Naive thymus-derived CD4-positive, alpha-beta T cell (primary cell): ENCODE measurements at regions not wholly inside any gene's neighbourhood (a gene's known extent, or its start where the extent isn't known, plus 50 kb on each side); places are given as distances from the start of the nearest gene placed in this dataset.

ENCODE experiments used
- ATAC-seq: fragments of 150-1000 bp; cut with Tn5 transposase; 2 replicates; pipeline ENCODE4 v1.10.0; 2021; ENCODE audit warnings: mild to moderate bottlenecking, moderate library complexity
- CTCF ChIA-PET: fragments of 350-600 bp; sonication (Branson Sonifier 250); formaldehyde crosslinking; loops from one replicate; lab custom pipeline; 2021; ENCODE audit warnings: antibody characterized with exemption; lab: Charles Lee
- POLR2A ChIA-PET: fragments of 350-600 bp; sonication (Branson Sonifier 250); formaldehyde crosslinking; loops from one replicate; lab custom pipeline; 2021; ENCODE audit warnings: antibody characterized with exemption, inconsistent platforms; lab: Charles Lee
- DNase-seq, 9 donors: peaks; one replicate each; pipeline versions ENCODE4 v3.0.0 to v3.0.0-alpha.2; 2020 to 2022; ENCODE audit warnings: mixed read lengths in 1 of 9
- H3K27ac ChIP-seq: one replicate; pipeline ENCODE4 v1.7.0; 2013; ENCODE audit warnings: mild to moderate bottlenecking, low read depth, low read length, moderate library complexity
- H3K27me3 ChIP-seq, 2 donors: one replicate each; pipeline ENCODE4 v1.7.0; 2013; ENCODE audit warnings: low read length in 2 of 2, mild to moderate bottlenecking in 2 of 2, moderate library complexity in 2 of 2; ENCODE audit not compliant: control insufficient read depth in 2 of 2, insufficient read depth in 2 of 2
- H3K36me3 ChIP-seq, 3 experiments: 1 replicate in 2 of 3; 2 replicates in 1 of 3; pipeline ENCODE4 v1.7.0; 2013; ENCODE audit warnings: low read length in 3 of 3, mild to moderate bottlenecking in 3 of 3, moderate library complexity in 1 of 3; ENCODE audit not compliant: insufficient read depth in 3 of 3, control insufficient read depth in 2 of 3
- H3K4me1 ChIP-seq, 2 donors: one replicate each; pipeline ENCODE4 v1.7.0; 2013; ENCODE audit warnings: low read length in 2 of 2, mild to moderate bottlenecking in 2 of 2, moderate library complexity in 1 of 2; ENCODE audit not compliant: control insufficient read depth in 2 of 2, insufficient read depth in 2 of 2
- H3K4me3 ChIP-seq: 2 replicates; pipeline ENCODE4 v1.7.0; 2013; ENCODE audit warnings: mild to moderate bottlenecking, low read length
- H3K9me3 ChIP-seq, 3 experiments: 1 replicate in 2 of 3; 2 replicates in 1 of 3; pipeline ENCODE4 v1.7.0; 2013; ENCODE audit warnings: low read length in 3 of 3; ENCODE audit not compliant: control insufficient read depth in 2 of 3
- H3K27ac Mint-ChIP-seq, 9 donors: one replicate each; pipeline ENCODE4 v1.8.0; 2020 to 2022; ENCODE audit warnings: mixed read lengths in 9 of 9, mild to moderate bottlenecking in 8 of 9, moderate library complexity in 5 of 9, inconsistent platforms in 2 of 9
- H3K27me3 Mint-ChIP-seq, 5 donors: one replicate each; pipeline ENCODE4 v1.8.0; 2021 to 2022; ENCODE audit warnings: mixed read lengths in 5 of 5, mild to moderate bottlenecking in 1 of 5
- H3K36me3 Mint-ChIP-seq, 5 donors: one replicate each; pipeline ENCODE4 v1.8.0; 2020 to 2022; ENCODE audit warnings: mixed read lengths in 5 of 5, mild to moderate bottlenecking in 3 of 5, inconsistent platforms in 1 of 5
- H3K4me1 Mint-ChIP-seq, 7 donors: one replicate each; pipeline ENCODE4 v1.8.0; 2020 to 2022; ENCODE audit warnings: mixed read lengths in 7 of 7, mild to moderate bottlenecking in 3 of 7, inconsistent platforms in 1 of 7
- H3K4me3 Mint-ChIP-seq, 10 donors: one replicate each; pipeline ENCODE4 v1.8.0; 2020 to 2022; ENCODE audit warnings: mild to moderate bottlenecking in 10 of 10, mixed read lengths in 10 of 10, moderate library complexity in 6 of 10, inconsistent platforms in 2 of 10
- H3K9me3 Mint-ChIP-seq, 11 donors: one replicate each; pipeline ENCODE4 v1.8.0; 2020 to 2022; ENCODE audit warnings: mixed read lengths in 11 of 11, mild to moderate bottlenecking in 4 of 11, inconsistent platforms in 1 of 11, moderate library complexity in 1 of 11
- intact Hi-C, 2 donors: fragments of 100-400 bp; cut with micrococcal nuclease; formaldehyde crosslinking; loops; one replicate each; pipeline ENCODE4 v1.15.1; 2023

DNA sequence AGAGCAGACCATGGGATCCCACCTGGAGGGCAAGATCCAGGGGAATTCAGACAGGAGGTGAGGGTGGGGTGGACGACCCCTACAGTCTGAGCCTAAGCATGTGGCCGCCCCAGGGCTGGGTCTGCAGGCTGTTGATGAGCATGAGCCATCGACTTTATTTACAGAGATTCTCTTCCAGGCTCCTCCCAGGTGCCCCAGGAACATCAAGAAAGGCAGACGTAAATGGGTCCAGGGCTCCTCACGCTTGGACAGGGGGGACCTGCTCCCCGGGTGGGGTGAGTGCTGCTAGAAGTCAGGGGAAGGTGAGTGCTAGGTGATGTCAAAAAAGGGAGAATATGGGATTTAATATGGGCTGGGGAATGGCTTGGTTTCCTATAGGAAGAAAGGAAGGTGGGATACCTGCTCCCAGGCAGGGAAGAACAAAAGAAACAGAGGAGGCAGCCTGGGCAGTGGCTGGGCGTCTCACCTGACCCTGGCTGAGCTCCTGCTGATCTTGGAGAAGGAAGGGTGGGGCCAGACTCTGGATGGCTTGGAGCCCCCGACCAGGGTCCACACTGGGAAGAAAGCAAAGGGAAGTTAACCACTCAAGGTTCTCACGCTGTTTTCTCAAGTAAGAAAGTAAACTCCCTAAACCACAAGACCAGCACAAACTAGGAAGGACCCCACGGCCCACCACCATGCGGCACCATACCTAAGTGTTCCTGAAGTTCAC lies 162.1 kb upstream of the SHH start:
- intact Hi-C loops, result no loop called here
- Mint-ChIP-seq H3K27me3 (peaks cover 0 to 10% (median 4%) of the 10 kb centered on the region in 5 donors), H3K4me1 (peaks cover 0 to 17% (median 10%) of the 10 kb centered on the region in 7 donors), H3K9me3 (no peaks in the 10 kb centered on the region), H3K27ac (no peak overlapping the region), H3K36me3 (no peaks in the 10 kb centered on the region), H3K4me3 (no peak overlapping the region)
- Histone ChIP-seq H3K36me3 (no peaks in the 10 kb centered on the region), H3K9me3 (no peaks in the 10 kb centered on the region), H3K4me1 (no peaks in the 10 kb centered on the region), H3K4me3 (no peak overlapping the region), H3K27ac (no peak overlapping the region), H3K27me3 (no peaks in the 10 kb centered on the region)
- no peak for ATAC-seq
- CTCF ChIA-PET, result no interaction called here
- POLR2A ChIA-PET, result no interaction called here
- peak in 1 of 9 donors; percentile 10 for DNase-seq

DNA sequence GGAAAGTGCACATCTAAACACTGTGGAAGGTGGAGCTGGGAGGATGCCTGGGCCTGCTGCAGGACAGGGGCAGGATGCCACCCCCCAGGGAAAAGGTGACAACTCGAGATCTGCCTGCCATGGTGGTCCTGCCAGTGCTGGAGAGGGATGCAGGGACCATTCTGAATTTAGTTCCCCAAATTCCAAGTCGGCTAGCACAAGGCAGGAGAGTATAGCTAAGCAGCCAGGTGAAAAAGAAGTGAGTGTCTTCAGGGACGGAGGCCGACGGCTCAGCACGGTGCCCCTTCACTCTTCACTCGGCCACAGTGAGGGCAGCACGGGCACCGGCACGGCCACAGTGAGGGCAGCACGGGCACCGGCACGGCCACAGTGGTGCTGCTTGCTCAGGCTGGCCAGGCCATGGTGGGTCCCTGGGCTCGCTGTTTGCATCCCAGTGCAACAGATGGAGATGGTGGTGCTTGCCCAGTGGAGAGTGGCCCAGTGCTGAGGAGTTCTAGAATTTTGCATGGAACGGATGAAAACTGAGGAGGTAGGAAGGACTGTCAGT lies 161.3 kb upstream of the SHH start:
- Histone ChIP-seq H3K27me3 (no peaks in the 10 kb centered on the region), H3K4me1 (no peaks in the 10 kb centered on the region), H3K9me3 (no peaks in the 10 kb centered on the region), H3K36me3 (no peaks in the 10 kb centered on the region), H3K27ac (no peak overlapping the region), H3K4me3 (no peak overlapping the region)
- H3K27me3 Mint-ChIP-seq, result peaks cover 0 to 7% (median 4%) of the 10 kb centered on the region in 5 donors
- CTCF ChIA-PET, result no interaction called here
- H3K27ac Mint-ChIP-seq, result no peak overlapping the region
- no peaks in the 10 kb centered on the region for H3K36me3 Mint-ChIP-seq
- peaks cover 0 to 17% (median 10%) of the 10 kb centered on the region in 7 donors for H3K4me1 Mint-ChIP-seq
- no peak for ATAC-seq
- H3K4me3 Mint-ChIP-seq, result no peak overlapping the region
- POLR2A ChIA-PET, result no interaction called here
- intact Hi-C loops, result no loop called here
- DNase-seq, result peak in 1 of 9 donors; percentile 3
- no peaks in the 10 kb centered on the region for H3K9me3 Mint-ChIP-seq

DNA sequence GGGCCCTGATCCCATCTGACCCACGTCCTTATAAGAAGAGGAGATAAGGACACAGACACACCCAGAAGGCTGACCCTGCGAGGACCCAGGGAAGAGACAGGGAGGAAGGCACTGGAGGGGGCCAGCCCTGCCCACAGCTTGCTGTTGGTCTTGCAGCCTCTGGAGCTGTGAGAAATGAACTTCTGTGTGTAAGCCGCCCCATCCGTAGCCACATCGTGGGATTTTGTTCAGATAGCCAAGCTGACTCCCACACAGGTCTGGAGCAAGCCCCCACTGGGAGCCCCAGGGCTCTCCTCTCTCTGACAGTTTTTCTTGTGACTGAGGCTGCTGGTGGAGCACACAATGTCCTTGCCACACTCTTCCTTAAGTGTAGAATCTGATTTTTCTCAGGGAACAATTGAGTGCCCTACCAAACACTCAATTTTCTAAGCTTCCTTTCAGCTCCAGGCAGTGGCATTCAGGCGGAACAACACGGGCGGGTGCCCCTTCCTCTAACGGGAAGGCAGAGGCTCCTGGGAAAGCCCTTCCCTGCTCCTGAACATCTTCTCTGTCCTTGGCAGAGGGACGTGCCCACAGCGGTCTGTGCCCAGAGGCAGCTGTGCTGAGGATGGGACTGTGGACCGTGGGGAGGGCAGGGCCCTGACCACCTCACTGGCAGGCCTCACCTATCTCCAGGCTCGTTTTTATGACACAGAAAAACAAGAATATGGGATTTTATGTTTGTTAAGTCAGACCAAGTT lies 160.6 kb upstream of the SHH start:
- Histone ChIP-seq H3K27ac (no peak overlapping the region), H3K4me3 (no peak overlapping the region), H3K4me1 (no peaks in the 10 kb centered on the region), H3K9me3 (no peaks in the 10 kb centered on the region), H3K36me3 (no peaks in the 10 kb centered on the region), H3K27me3 (no peaks in the 10 kb centered on the region)
- ATAC-seq (no peak), DNase-seq (peak in 1 of 9 donors; percentile 8)
- intact Hi-C loops, result no loop called here
- peaks cover 0 to 17% (median 10%) of the 10 kb centered on the region in 7 donors for H3K4me1 Mint-ChIP-seq
- H3K27ac Mint-ChIP-seq, result no peak overlapping the region
- H3K27me3 Mint-ChIP-seq, result peaks cover 0 to 10% (median 4%) of the 10 kb centered on the region in 5 donors
- ChIA-PET POLR2A (no interaction called here), CTCF (no interaction called here)
- H3K9me3 Mint-ChIP-seq, result no peaks in the 10 kb centered on the region
- no peaks in the 10 kb centered on the region for H3K36me3 Mint-ChIP-seq
- no peak overlapping the region for H3K4me3 Mint-ChIP-seq

DNA sequence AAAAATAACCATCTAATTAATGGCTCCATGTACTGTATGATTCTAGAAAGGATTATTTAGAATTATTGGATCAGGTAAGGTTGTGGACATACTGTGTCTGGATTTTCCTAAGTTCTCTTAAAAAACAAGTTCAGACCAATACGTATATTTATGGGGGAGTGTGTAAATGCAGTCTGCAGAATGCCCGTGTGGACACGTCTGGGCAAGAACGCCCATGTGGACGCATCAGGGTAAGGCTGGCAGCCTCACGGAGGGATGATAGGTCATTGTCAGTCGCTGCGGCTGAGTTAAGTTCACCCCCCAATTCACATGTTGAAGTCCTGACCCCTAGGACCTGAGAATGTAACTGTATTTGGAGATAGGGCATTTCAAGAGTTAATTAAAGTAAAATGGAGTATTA lies 160.0 kb upstream of the SHH start:
- ChIA-PET POLR2A (no interaction called here), CTCF (no interaction called here)
- no peak overlapping the region for H3K27ac ChIP-seq
- DNase-seq, result peak in 1 of 9 donors; percentile 13
- no peak overlapping the region for H3K27ac Mint-ChIP-seq
- no peak overlapping the region for H3K4me3 ChIP-seq
- peaks cover 0 to 17% (median 10%) of the 10 kb centered on the region in 7 donors for H3K4me1 Mint-ChIP-seq
- intact Hi-C loops, result no loop called here
- H3K36me3 ChIP-seq, result no peaks in the 10 kb centered on the region
- peaks cover 0 to 12% (median 4%) of the 10 kb centered on the region in 5 donors for H3K27me3 Mint-ChIP-seq
- no peak for ATAC-seq
- H3K9me3 ChIP-seq, result no peaks in the 10 kb centered on the region
- peaks cover 0 to 2% (median 0%) of the 10 kb centered on the region in 11 donors for H3K9me3 Mint-ChIP-seq
- no peaks in the 10 kb centered on the region for H3K36me3 Mint-ChIP-seq
- H3K27me3 ChIP-seq, result no peaks in the 10 kb centered on the region
- no peak overlapping the region for H3K4me3 Mint-ChIP-seq
- no peaks in the 10 kb centered on the region for H3K4me1 ChIP-seq

GRCh38 chr7:155971180-155971770 lies 159.0 kb upstream of the SHH start:
- H3K36me3 Mint-ChIP-seq, result no peaks in the 10 kb centered on the region
- ChIA-PET POLR2A (no interaction called here), CTCF (no interaction called here)
- Histone ChIP-seq H3K4me1 (no peaks in the 10 kb centered on the region), H3K9me3 (no peaks in the 10 kb centered on the region), H3K36me3 (no peaks in the 10 kb centered on the region), H3K27me3 (no peaks in the 10 kb centered on the region), H3K4me3 (no peak overlapping the region), H3K27ac (no peak overlapping the region)
- peaks cover 0 to 16% (median 4%) of the 10 kb centered on the region in 5 donors for H3K27me3 Mint-ChIP-seq
- peak in 1 of 9 donors; percentile 8 for DNase-seq
- peak overlapping the region in 1 of 10 donors; percentile 12 for H3K4me3 Mint-ChIP-seq
- ATAC-seq, result no peak
- peaks cover 0 to 17% (median 10%) of the 10 kb centered on the region in 7 donors for H3K4me1 Mint-ChIP-seq
- intact Hi-C loops, result no loop called here
- peaks cover 0 to 2% (median 0%) of the 10 kb centered on the region in 11 donors for H3K9me3 Mint-ChIP-seq
- peak overlapping the region in 1 of 9 donors; percentile 29 for H3K27ac Mint-ChIP-seq

- POLR2A ChIA-PET, result no interaction called here
- Mint-ChIP-seq H3K27me3 (peaks cover 0 to 17% (median 4%) of the 10 kb centered on the region in 5 donors), H3K27ac (no peak overlapping the region), H3K4me3 (no peak overlapping the region), H3K36me3 (peaks cover 0 to 3% (median 0%) of the 10 kb centered on the region in 5 donors), H3K4me1 (peaks cover 0 to 17% (median 10%) of the 10 kb centered on the region in 7 donors), H3K9me3 (peaks cover 0 to 2% (median 0%) of the 10 kb centered on the region in 11 donors)
- ATAC-seq, result no peak
- H3K27ac ChIP-seq, result no peak overlapping the region
- no peaks in the 10 kb centered on the region for H3K36me3 ChIP-seq
- no peaks in the 10 kb centered on the region for H3K27me3 ChIP-seq
- CTCF ChIA-PET, result no interaction called here
- H3K4me1 ChIP-seq, result no peaks in the 10 kb centered on the region
- intact Hi-C loops, result no loop called here
- DNase-seq, result peak in 1 of 9 donors; percentile 6
- no peaks in the 10 kb centered on the region for H3K9me3 ChIP-seq
- no peak overlapping the region for H3K4me3 ChIP-seq
These were observed 157.1 kb upstream of the SHH start for GRCh38 chr7:155969192-155969929.
